Caco-2 (cell line): ENCODE measurements at regions not wholly inside any gene's neighbourhood (a gene's known extent, or its start where the extent isn't known, plus 50 kb on each side); places are given as distances from the start of the nearest gene placed in this dataset.
"Not testable (repeated sequence)": the region's sequence is repeated elsewhere in the genome, so short reads cannot be mapped to it uniquely, and the experiment has no call there.

ENCODE experiments used
- BruUV-seq: library from RNA; stranded (reverse); fragments of 400-500 nt; replicated peaks from 2 replicates; lab custom pipeline; 2021; lab: Mats Ljungman, UMichigan
- CTCF ChIA-PET: fragments of 300-600 bp; sonication (Branson Sonifier 250); formaldehyde crosslinking; loops from one replicate; lab custom pipeline; 2022; ENCODE audit warnings: antibody characterized with exemption; lab: Charles Lee
- POLR2A ChIA-PET: fragments of 300-600 bp; sonication (Branson Sonifier 250); formaldehyde crosslinking; loops from one replicate; lab custom pipeline; 2022; ENCODE audit warnings: antibody characterized with exemption; lab: Charles Lee
- DNase-seq, 2 experiments: peaks; one replicate each; pipeline versions ENCODE4 v3.0.0 to v3.0.0-alpha.2; 2020 to 2022
- H3K27me3 ChIP-seq: replicated peaks from 2 replicates; pipeline ENCODE4 v1.6.0; 2011; ENCODE audit warnings: low read length; ENCODE audit not compliant: control insufficient read depth, insufficient read depth
- H3K36me3 ChIP-seq: 2 replicates; pipeline ENCODE4 v1.5.1; 2011; ENCODE audit warnings: low read length; ENCODE audit not compliant: control insufficient read depth, insufficient read depth
- H3K4me1 ChIP-seq: fragments of 250-450 bp; sonication (Bioruptor Pico); 2 replicates; pipeline ENCODE4 v1.5.1; 2020; ENCODE audit warnings: mild to moderate bottlenecking
- H3K4me3 ChIP-seq: 2 replicates; pipeline ENCODE4 v1.5.1; 2011; ENCODE audit warnings: low read depth, mild to moderate bottlenecking, control low read depth, low read length
- H3K9me3 ChIP-seq: fragments of 250-450 bp; sonication (Bioruptor Pico); 2 replicates; pipeline ENCODE4 v1.5.1; 2020; ENCODE audit warnings: mild to moderate bottlenecking, moderate library complexity
- H3K27ac Mint-ChIP-seq: one replicate; pipeline ENCODE4 v1.8.0; 2022; ENCODE audit warnings: mixed read lengths; ENCODE audit not compliant: unreplicated experiment
- H3K27me3 Mint-ChIP-seq: one replicate; pipeline ENCODE4 v1.8.0; 2022; ENCODE audit warnings: mixed read lengths; ENCODE audit not compliant: insufficient read depth, unreplicated experiment
- H3K36me3 Mint-ChIP-seq: one replicate; pipeline ENCODE4 v1.8.0; 2022; ENCODE audit warnings: mild to moderate bottlenecking, mixed read lengths; ENCODE audit not compliant: insufficient read depth, unreplicated experiment
- H3K4me1 Mint-ChIP-seq: one replicate; pipeline ENCODE4 v1.8.0; 2022; ENCODE audit warnings: low read depth, mixed read lengths; ENCODE audit not compliant: unreplicated experiment
- H3K4me3 Mint-ChIP-seq: one replicate; pipeline ENCODE4 v1.8.0; 2022; ENCODE audit warnings: mild to moderate bottlenecking, moderate library complexity, mixed read lengths; ENCODE audit not compliant: unreplicated experiment
- H3K9me3 Mint-ChIP-seq: one replicate; pipeline ENCODE4 v1.8.0; 2022; ENCODE audit warnings: mixed read lengths; ENCODE audit not compliant: unreplicated experiment
- CTCF ChIP-seq, 2 experiments: fragments of 200-600 bp in 1 of 2; IDR thresholded peaks; 1 replicate in 1 of 2; 2 replicates in 1 of 2; pipeline versions ENCODE4 v1.5.1 to v1.8.0; 2011 to 2022; ENCODE audit warnings: antibody characterized with exemption in 1 of 2, control low read depth in 1 of 2, inconsistent platforms in 1 of 2, low read depth in 1 of 2, low read length in 1 of 2, mild to moderate bottlenecking in 1 of 2, moderate library complexity in 1 of 2; ENCODE audit not compliant: insufficient read depth in 1 of 2, severe bottlenecking in 1 of 2, unreplicated experiment in 1 of 2
- intact Hi-C: fragments of 100-400 bp; cut with micrococcal nuclease; formaldehyde crosslinking; loops from one replicate; pipeline ENCODE4 v1.10.0; 2022; ENCODE audit not compliant: unreplicated experiment

GRCh38 chr4:72767618-72768302 lies 198.7 kb upstream of the ADAMTS3 start:
- Mint-ChIP-seq H3K4me1 (no peaks in the 10 kb centered on the region), H3K27me3 (peaks cover 4% of the 10 kb centered on the region), H3K9me3 (no peaks in the 10 kb centered on the region), H3K27ac (no peak overlapping the region), H3K4me3 (no peak overlapping the region), H3K36me3 (no peaks in the 10 kb centered on the region)
- no TSS peak for BruUV-seq
- TF ChIP-seq CTCF (IDR thresholded peaks at IDR 0.05; ENCODE audit: insufficient read depth in 1 of 2, low read depth in 1 of 2, low read length in 1 of 2, severe bottlenecking in 1 of 2, unreplicated experiment in 1 of 2): no peak
- CTCF ChIA-PET: no interaction called here
- no peak overlapping the region for H3K4me3 ChIP-seq
- POLR2A ChIA-PET: no interaction called here
- intact Hi-C loops: no loop called here
- no peaks in the 10 kb centered on the region for H3K27me3 ChIP-seq
- H3K9me3 ChIP-seq: no peaks in the 10 kb centered on the region
- no peaks in the 10 kb centered on the region for H3K4me1 ChIP-seq
- no peak for DNase-seq
- H3K36me3 ChIP-seq: no peaks in the 10 kb centered on the region

GRCh38 chr4:72765788-72766187 lies 196.8 kb upstream of the ADAMTS3 start:
- H3K9me3 ChIP-seq, H3K27ac Mint-ChIP-seq, H3K4me1 Mint-ChIP-seq, H3K4me3 Mint-ChIP-seq, POLR2A ChIA-PET, BruUV-seq, H3K9me3 Mint-ChIP-seq, CTCF ChIA-PET, H3K36me3 Mint-ChIP-seq, H3K4me3 ChIP-seq, intact Hi-C loops, H3K36me3 ChIP-seq, H3K27me3 ChIP-seq, H3K27me3 Mint-ChIP-seq, DNase-seq, H3K4me1 ChIP-seq: not testable (repeated sequence)

GRCh38 chr4:72761368-72762038 lies 192.5 kb upstream of the ADAMTS3 start:
- intact Hi-C loops: no loop called here
- Histone ChIP-seq H3K36me3 (no peaks in the 10 kb centered on the region), H3K4me3 (no peak overlapping the region), H3K9me3 (no peaks in the 10 kb centered on the region), H3K27me3 (no peaks in the 10 kb centered on the region), H3K4me1 (no peaks in the 10 kb centered on the region)
- Mint-ChIP-seq H3K4me1 (no peaks in the 10 kb centered on the region), H3K36me3 (no peaks in the 10 kb centered on the region), H3K27ac (no peak overlapping the region), H3K4me3 (no peak overlapping the region), H3K27me3 (peaks cover 4% of the 10 kb centered on the region), H3K9me3 (no peaks in the 10 kb centered on the region)
- TF ChIP-seq CTCF (IDR thresholded peaks at IDR 0.05; ENCODE audit: insufficient read depth in 1 of 2, low read depth in 1 of 2, low read length in 1 of 2, severe bottlenecking in 1 of 2, unreplicated experiment in 1 of 2): no peak
- no peak for DNase-seq
- CTCF ChIA-PET: no interaction called here
- POLR2A ChIA-PET: no interaction called here
- no TSS peak for BruUV-seq

- H3K27ac Mint-ChIP-seq, H3K27me3 Mint-ChIP-seq, BruUV-seq, DNase-seq, intact Hi-C loops, CTCF ChIA-PET, H3K4me1 Mint-ChIP-seq, H3K36me3 Mint-ChIP-seq, H3K4me3 Mint-ChIP-seq, H3K4me3 ChIP-seq, H3K36me3 ChIP-seq, H3K4me1 ChIP-seq, POLR2A ChIA-PET, H3K9me3 ChIP-seq, H3K27me3 ChIP-seq: not testable (repeated sequence)
- peaks cover 19% of the 10 kb centered on the region for H3K9me3 Mint-ChIP-seq
Observed at GRCh38 chr4:72753414-72753813, 184.4 kb upstream of the ADAMTS3 start.
